Hepatocyte (in vitro differentiated cells): ENCODE measurements at regions not wholly inside any gene's neighbourhood (a gene's known extent, or its start where the extent isn't known, plus 50 kb on each side); places are given as distances from the start of the nearest gene placed in this dataset.

Experiments used
- DNase-seq: peaks from one replicate; pipeline ENCODE4 v3.0.0-alpha.2; 2016; ENCODE audit warnings: low spot score
- H2AFZ ChIP-seq: fragments of 200-600 bp; sonication (generic); 2 replicates; pipeline ENCODE4 v1.6.0; 2016; ENCODE audit warnings: antibody characterized with exemption, mild to moderate bottlenecking
- H3K27ac ChIP-seq: fragments of 200-600 bp; sonication (generic); 2 replicates; pipeline ENCODE4 v1.5.1; 2016; ENCODE audit warnings: mild to moderate bottlenecking
- H3K27me3 ChIP-seq: fragments of 200-600 bp; sonication (generic); 2 replicates; pipeline ENCODE4 v1.6.1; 2016
- H3K36me3 ChIP-seq: fragments of 200-600 bp; sonication (generic); replicated peaks from 2 replicates; pipeline ENCODE4 v1.5.1; 2016; ENCODE audit warnings: low read depth; ENCODE audit not compliant: insufficient read depth
- H3K4me1 ChIP-seq: fragments of 200-600 bp; sonication (generic); 2 replicates; pipeline ENCODE4 v1.5.1; 2016; ENCODE audit warnings: mild to moderate bottlenecking, moderate library complexity; ENCODE audit not compliant: insufficient read depth
- H3K4me2 ChIP-seq: fragments of 200-600 bp; sonication (generic); 2 replicates; pipeline ENCODE4 v1.6.0; 2016
- H3K4me3 ChIP-seq: fragments of 200-600 bp; sonication (generic); 2 replicates; pipeline ENCODE4 v1.5.1; 2016; ENCODE audit warnings: mild to moderate bottlenecking
- H3K79me2 ChIP-seq: fragments of 200-600 bp; sonication (generic); 2 replicates; pipeline ENCODE4 v1.6.0; 2017; ENCODE audit warnings: mild to moderate bottlenecking
- H3K9me2 ChIP-seq: fragments of 200-600 bp; sonication (generic); replicated peaks from 2 replicates; pipeline ENCODE4 v1.6.0; 2017; ENCODE audit warnings: mild to moderate bottlenecking; ENCODE audit not compliant: insufficient read depth
- H3K9me3 ChIP-seq: fragments of 200-600 bp; sonication (generic); 2 replicates; pipeline ENCODE4 v1.5.1; 2016; ENCODE audit warnings: low read depth, mild to moderate bottlenecking
- H4K20me1 ChIP-seq: fragments of 200-600 bp; sonication (generic); 2 replicates; pipeline ENCODE4 v1.6.0; 2016; ENCODE audit warnings: mild to moderate bottlenecking; ENCODE audit not compliant: insufficient read depth, poor library complexity, severe bottlenecking
- EZH2 ChIP-seq: fragments of 200-600 bp; sonication (generic); IDR thresholded peaks from 2 replicates; pipeline ENCODE4 v1.6.1; 2016; ENCODE audit warnings: antibody characterized with exemption, mild to moderate bottlenecking, borderline replicate concordance
- EZH2phosphoT487 ChIP-seq: fragments of 200-600 bp; sonication (generic); IDR thresholded peaks from one replicate; pipeline ENCODE4 v1.6.1; 2018; ENCODE audit warnings: antibody characterized with exemption, mild to moderate bottlenecking, low read depth, moderate library complexity; ENCODE audit not compliant: unreplicated experiment, severe bottlenecking
- WGBS: methylation state at CpG from one replicate; pipeline ENCODE4 v1.1.6; 2016; ENCODE audit warnings: low lambda C conversion rate; ENCODE audit errors: missing lambda C conversion rate; 5-methylcytosine and 5-hydroxymethylcytosine counted together
- TF ChIP-seq, protein P1 (sequence below): fragments of 200-600 bp; sonication (generic); IDR thresholded peaks from 2 replicates; pipeline ENCODE4 v1.5.1; 2016; ENCODE audit warnings: antibody characterized with exemption, mild to moderate bottlenecking; ENCODE audit not compliant: poor library complexity

GRCh38 chr6:19303383-19303782 is 533.8 kb upstream of the ID4 start:
- no peaks in the 10 kb centered on the region for H3K9me2 ChIP-seq
- H3K9me3 ChIP-seq, result no peaks in the 10 kb centered on the region
- 86% methylated on average over 5 of the region's 5 CpGs for WGBS
- no peaks in the 10 kb centered on the region for H3K4me1 ChIP-seq
- no peak for DNase-seq
- H3K27me3 ChIP-seq, result no peaks in the 10 kb centered on the region
- no peaks in the 10 kb centered on the region for H4K20me1 ChIP-seq
- no peaks in the 10 kb centered on the region for H3K79me2 ChIP-seq
- TF ChIP-seq, protein P1, sequence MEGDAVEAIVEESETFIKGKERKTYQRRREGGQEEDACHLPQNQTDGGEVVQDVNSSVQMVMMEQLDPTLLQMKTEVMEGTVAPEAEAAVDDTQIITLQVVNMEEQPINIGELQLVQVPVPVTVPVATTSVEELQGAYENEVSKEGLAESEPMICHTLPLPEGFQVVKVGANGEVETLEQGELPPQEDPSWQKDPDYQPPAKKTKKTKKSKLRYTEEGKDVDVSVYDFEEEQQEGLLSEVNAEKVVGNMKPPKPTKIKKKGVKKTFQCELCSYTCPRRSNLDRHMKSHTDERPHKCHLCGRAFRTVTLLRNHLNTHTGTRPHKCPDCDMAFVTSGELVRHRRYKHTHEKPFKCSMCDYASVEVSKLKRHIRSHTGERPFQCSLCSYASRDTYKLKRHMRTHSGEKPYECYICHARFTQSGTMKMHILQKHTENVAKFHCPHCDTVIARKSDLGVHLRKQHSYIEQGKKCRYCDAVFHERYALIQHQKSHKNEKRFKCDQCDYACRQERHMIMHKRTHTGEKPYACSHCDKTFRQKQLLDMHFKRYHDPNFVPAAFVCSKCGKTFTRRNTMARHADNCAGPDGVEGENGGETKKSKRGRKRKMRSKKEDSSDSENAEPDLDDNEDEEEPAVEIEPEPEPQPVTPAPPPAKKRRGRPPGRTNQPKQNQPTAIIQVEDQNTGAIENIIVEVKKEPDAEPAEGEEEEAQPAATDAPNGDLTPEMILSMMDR, result no peak
- TF ChIP-seq EZH2phosphoT487, result no peak
- no peak overlapping the region for H3K27ac ChIP-seq
- no peak overlapping the region for H3K4me3 ChIP-seq
- H3K4me2 ChIP-seq, result no peak overlapping the region
- no peaks in the 10 kb centered on the region for H3K36me3 ChIP-seq
- no peak overlapping the region for H2AFZ ChIP-seq

GRCh38 chr6:19309661-19310060 is 527.5 kb upstream of the ID4 start:
- H3K4me2 ChIP-seq, result no peak overlapping the region
- H3K27ac ChIP-seq, result no peak overlapping the region
- no peak overlapping the region for H2AFZ ChIP-seq
- no peaks in the 10 kb centered on the region for H3K9me3 ChIP-seq
- no peak overlapping the region for H3K4me3 ChIP-seq
- no peaks in the 10 kb centered on the region for H3K79me2 ChIP-seq
- no peaks in the 10 kb centered on the region for H3K27me3 ChIP-seq
- no peaks in the 10 kb centered on the region for H3K9me2 ChIP-seq
- no peaks in the 10 kb centered on the region for H3K36me3 ChIP-seq
- H4K20me1 ChIP-seq, result no peaks in the 10 kb centered on the region
- no peaks in the 10 kb centered on the region for H3K4me1 ChIP-seq
- DNase-seq, result no peak
- TF ChIP-seq, protein P1, result no peak
- no peak for TF ChIP-seq EZH2
- TF ChIP-seq EZH2phosphoT487, result no peak
- WGBS, result 100% methylated on average over 1 of the region's 1 CpG

GRCh38 chr6:19311786-19312185 is 525.4 kb upstream of the ID4 start:
- no peaks in the 10 kb centered on the region for H3K79me2 ChIP-seq
- H3K4me1 ChIP-seq, result no peaks in the 10 kb centered on the region
- no peaks in the 10 kb centered on the region for H3K36me3 ChIP-seq
- no peaks in the 10 kb centered on the region for H4K20me1 ChIP-seq
- no peaks in the 10 kb centered on the region for H3K9me3 ChIP-seq
- no peaks in the 10 kb centered on the region for H3K9me2 ChIP-seq
- TF ChIP-seq EZH2phosphoT487, result no peak
- TF ChIP-seq, protein P1, result no peak
- no peak for TF ChIP-seq EZH2
- no peak overlapping the region for H3K4me3 ChIP-seq
- no peak for DNase-seq
- no peak overlapping the region for H3K4me2 ChIP-seq
- H3K27ac ChIP-seq, result no peak overlapping the region
- no peaks in the 10 kb centered on the region for H3K27me3 ChIP-seq
- no peak overlapping the region for H2AFZ ChIP-seq
- 48% methylated on average over 3 of the region's 3 CpGs for WGBS
